ENCODE measurements at regions not wholly inside any gene's neighbourhood (a gene's known extent, or its start where the extent isn't known, plus 50 kb on each side); places are given as distances from the start of the nearest gene placed in this dataset.

DNA sequence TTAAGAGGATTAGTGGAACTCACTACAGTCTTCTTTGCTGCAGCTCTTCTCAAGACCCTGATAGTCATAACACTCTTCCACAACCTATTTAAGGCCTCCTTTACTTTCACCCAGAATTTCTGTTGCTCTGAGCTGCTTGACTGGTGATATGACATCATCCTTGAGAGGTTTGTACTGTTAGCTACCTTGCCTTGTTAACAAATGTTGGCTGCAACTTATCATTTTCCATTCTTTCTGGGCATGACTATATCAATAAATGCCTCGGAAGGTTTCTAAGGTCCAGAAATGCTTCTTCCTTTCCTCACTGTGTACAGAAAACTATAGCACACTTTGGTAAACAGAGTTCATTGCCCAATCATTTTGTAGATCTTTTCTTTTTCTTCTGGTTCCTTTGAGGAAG is 1292.2 kb upstream of the TMPRSS15 start:
- H3K4me1 ChIP-seq, result no peaks in the 10 kb centered on the region
- H3K27ac ChIP-seq, result no peak overlapping the region
- no peaks in the 10 kb centered on the region for H3K9me3 ChIP-seq
- ATAC-seq, result no peak
- no peaks in the 10 kb centered on the region for H3K36me3 ChIP-seq
- intact Hi-C loops (cut with DNase I), result no loop called here
- no peak overlapping the region for H3K4me3 ChIP-seq
- H3K27me3 ChIP-seq, result no peaks in the 10 kb centered on the region
- no peak for DNase-seq
- TF ChIP-seq, protein P1, sequence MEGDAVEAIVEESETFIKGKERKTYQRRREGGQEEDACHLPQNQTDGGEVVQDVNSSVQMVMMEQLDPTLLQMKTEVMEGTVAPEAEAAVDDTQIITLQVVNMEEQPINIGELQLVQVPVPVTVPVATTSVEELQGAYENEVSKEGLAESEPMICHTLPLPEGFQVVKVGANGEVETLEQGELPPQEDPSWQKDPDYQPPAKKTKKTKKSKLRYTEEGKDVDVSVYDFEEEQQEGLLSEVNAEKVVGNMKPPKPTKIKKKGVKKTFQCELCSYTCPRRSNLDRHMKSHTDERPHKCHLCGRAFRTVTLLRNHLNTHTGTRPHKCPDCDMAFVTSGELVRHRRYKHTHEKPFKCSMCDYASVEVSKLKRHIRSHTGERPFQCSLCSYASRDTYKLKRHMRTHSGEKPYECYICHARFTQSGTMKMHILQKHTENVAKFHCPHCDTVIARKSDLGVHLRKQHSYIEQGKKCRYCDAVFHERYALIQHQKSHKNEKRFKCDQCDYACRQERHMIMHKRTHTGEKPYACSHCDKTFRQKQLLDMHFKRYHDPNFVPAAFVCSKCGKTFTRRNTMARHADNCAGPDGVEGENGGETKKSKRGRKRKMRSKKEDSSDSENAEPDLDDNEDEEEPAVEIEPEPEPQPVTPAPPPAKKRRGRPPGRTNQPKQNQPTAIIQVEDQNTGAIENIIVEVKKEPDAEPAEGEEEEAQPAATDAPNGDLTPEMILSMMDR (IDR thresholded peaks at IDR 0.05), result no peak

DNA sequence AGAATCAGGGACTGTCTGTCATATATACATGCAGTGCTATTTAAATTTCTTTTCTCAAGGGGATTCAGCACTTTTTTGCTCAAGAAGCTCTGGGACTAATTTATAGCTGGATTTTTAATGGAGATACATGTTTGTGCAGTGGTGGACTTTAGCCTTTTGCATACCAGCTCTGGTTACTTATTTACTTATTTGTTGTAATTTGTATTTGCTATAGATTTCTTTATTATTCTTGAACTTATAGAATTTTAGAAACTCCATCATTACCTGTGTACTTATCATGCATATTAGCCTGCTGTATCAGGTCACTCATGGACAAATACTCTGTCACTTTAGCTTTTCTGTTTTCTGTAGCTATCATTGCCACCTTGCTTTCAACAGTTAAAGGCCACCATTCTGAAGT is 1296.9 kb upstream of the TMPRSS15 start:
- DNase-seq, result no peak
- no peaks in the 10 kb centered on the region for H3K9me3 ChIP-seq
- H3K27ac ChIP-seq, result no peak overlapping the region
- H3K36me3 ChIP-seq, result no peaks in the 10 kb centered on the region
- no peak overlapping the region for H3K4me3 ChIP-seq
- H3K4me1 ChIP-seq, result no peaks in the 10 kb centered on the region
- TF ChIP-seq, protein P1 (IDR thresholded peaks at IDR 0.05), result no peak
- no peak for ATAC-seq
- intact Hi-C loops (cut with DNase I), result no loop called here
- H3K27me3 ChIP-seq, result no peaks in the 10 kb centered on the region

DNA sequence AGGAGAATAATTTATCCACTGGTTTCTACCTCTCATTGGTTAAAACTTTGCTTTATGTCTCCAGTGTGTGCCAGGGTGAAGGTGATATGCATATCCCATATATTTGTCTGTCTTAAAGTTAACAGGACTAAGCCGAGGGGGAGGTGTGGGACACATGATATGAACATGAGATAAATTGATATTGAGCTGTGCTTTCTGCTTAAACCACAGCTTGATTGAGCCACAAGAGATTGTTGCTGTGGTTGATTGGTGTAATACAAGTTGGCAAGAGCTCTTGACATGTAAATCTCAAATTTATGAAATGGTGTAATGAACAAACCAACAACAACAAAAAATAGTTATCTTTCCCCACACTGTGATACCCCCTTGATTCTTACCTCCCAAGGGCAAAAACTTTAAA is 1295.5 kb upstream of the NCAM2 start:
- intact Hi-C loops (cut with DNase I), result no loop called here
- Histone ChIP-seq H3K4me3 (no peak overlapping the region), H3K9me3 (no peaks in the 10 kb centered on the region), H3K36me3 (no peaks in the 10 kb centered on the region), H3K27ac (no peak overlapping the region), H3K4me1 (no peaks in the 10 kb centered on the region), H3K27me3 (no peaks in the 10 kb centered on the region)
- TF ChIP-seq, protein P1 (IDR thresholded peaks at IDR 0.05), result no peak
- DNase-seq, result no peak
- no peak for ATAC-seq

DNA sequence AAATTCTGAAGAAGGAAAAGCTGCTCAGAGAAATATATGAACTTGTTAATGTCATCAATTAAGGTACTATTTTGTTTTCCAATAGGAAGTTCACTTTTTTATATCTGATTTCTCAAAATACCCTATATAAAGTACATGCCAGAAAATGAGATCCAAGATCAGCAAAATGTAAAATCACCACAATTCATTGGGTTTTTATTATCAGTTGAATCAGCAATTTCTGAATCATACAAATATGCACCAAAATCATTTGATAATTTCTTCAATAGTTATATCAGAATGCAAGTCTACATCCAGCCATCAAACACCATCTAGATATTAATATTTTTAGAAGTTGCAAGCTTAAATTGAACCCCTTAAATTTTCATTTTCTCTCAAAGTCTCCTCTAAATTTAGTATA is 1293.4 kb upstream of the NCAM2 start:
- Histone ChIP-seq H3K27ac (no peak overlapping the region), H3K4me1 (no peaks in the 10 kb centered on the region), H3K36me3 (no peaks in the 10 kb centered on the region), H3K27me3 (no peaks in the 10 kb centered on the region), H3K9me3 (no peaks in the 10 kb centered on the region), H3K4me3 (no peak overlapping the region)
- no peak for DNase-seq
- ATAC-seq, result no peak
- TF ChIP-seq, protein P1 (IDR thresholded peaks at IDR 0.05), result no peak
- intact Hi-C loops (cut with DNase I), result no loop called here

DNA sequence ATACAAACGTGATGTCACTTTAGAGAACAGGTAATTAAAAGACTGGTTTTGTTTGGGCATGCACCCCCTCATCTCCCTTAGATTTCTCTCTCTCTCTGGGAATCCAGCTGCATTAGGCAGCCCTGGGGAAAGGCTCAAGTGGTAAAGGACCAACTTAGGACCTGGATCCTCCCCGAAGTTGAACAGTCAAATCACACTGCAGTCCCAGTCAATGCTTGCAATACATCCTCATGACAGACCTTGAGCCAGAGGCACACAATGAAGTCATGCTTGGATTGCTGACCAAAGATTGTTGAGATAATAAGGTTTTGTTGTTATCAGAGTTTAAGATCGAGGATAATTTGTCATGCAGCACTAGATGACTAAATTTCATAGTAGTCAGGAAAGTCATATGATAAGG is 1285.8 kb upstream of the NCAM2 start:
- H3K27me3 ChIP-seq, result no peaks in the 10 kb centered on the region
- DNase-seq (no peak), ATAC-seq (no peak)
- no peaks in the 10 kb centered on the region for H3K36me3 ChIP-seq
- H3K4me3 ChIP-seq, result no peak overlapping the region
- TF ChIP-seq, protein P1 (IDR thresholded peaks at IDR 0.05), result no peak
- intact Hi-C loops (cut with DNase I), result no loop called here
- H3K4me1 ChIP-seq, result no peaks in the 10 kb centered on the region
- H3K27ac ChIP-seq, result no peak overlapping the region
- no peaks in the 10 kb centered on the region for H3K9me3 ChIP-seq

DNA sequence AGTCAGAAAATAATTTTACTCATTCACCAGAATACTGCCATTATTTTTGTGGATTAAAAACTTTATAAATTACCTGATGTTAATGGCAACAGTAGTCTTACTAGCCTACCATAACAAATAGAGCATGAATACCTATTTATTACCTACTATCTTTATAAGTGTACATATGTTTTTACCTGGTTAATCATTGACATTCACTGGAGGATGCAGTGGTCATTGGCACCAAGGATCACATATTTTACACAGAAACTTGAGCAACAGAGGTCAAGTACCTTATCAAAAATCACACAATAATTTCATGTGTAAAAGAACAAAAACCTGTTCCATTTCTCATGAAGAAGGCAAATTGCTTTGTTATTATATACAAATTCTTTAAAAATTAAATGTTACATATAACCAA is 1284.9 kb upstream of the NCAM2 start:
- no peak for DNase-seq

More for the DNA sequence above, 1284.9 kb upstream of the NCAM2 start:
- TF ChIP-seq, protein P1 (IDR thresholded peaks at IDR 0.05), result no peak
- no peak overlapping the region for H3K27ac ChIP-seq
- H3K27me3 ChIP-seq, result no peaks in the 10 kb centered on the region
- H3K4me1 ChIP-seq, result no peaks in the 10 kb centered on the region
- no peaks in the 10 kb centered on the region for H3K36me3 ChIP-seq
- ATAC-seq, result no peak
- intact Hi-C loops (cut with DNase I), result no loop called here
- H3K4me3 ChIP-seq, result no peak overlapping the region
- no peaks in the 10 kb centered on the region for H3K9me3 ChIP-seq
